ENCODE measurements at regions not wholly inside any gene's neighbourhood (a gene's known extent, or its start where the extent isn't known, plus 50 kb on each side); places are given as distances from the start of the nearest gene placed in this dataset.
A peak's percentile ranks its signal among the peaks of the same experiment; 100 is the strongest.
"Not testable (repeated sequence)": the region's sequence is repeated elsewhere in the genome, so short reads cannot be mapped to it uniquely, and the experiment has no call there.

DNA sequence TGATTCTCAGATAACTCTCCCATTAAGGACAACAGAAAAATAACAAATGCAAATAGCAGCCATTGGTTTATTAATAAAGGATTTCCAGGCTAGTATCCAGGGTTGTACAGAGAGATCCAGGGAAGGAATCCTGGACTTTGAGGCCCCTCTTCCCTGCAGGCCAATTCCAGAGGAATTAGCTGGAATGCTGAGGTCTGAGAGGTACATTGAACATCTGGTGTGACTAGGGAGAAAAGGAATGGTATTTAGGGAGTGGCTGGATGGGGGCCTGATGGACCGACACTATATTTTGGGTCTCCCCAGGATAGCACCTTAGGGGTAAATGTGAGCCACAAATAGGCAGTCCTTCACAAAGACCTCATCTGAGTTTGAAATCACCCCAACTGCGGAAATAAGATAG lies 924.5 kb downstream of the AACS start:
- peak; percentile 72 for DNase-seq (ENCODE audit: low read depth)

DNA sequence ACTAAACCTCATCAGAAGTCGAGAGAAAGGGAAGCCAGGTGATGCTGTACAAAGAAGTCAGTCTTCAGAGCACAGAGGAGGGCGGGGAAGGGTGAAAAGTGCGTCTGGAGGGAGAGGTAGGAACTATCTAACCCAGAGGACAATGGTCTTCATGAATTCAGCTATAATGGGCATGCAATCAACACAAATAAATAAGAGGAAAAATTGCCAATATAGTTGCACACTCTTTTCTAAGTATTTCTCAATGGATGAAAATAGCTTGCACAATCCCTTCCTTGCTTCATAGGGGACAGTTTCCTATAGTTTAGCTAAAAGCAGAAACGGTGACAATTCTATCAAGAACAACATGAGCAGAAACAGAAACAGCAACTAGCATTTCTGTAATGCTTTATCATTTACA lies 931.2 kb downstream of the AACS start:
- DNase-seq (ENCODE audit: low read depth), result no peak

- no peak for DNase-seq (ENCODE audit: low read depth)
These were observed 934.4 kb downstream of the AACS start for GRCh38 chr12:125999628-126000027.

- DNase-seq (ENCODE audit: low read depth), result no peak
These were observed 954.1 kb downstream of the AACS start for GRCh38 chr12:126019385-126019784.

DNA sequence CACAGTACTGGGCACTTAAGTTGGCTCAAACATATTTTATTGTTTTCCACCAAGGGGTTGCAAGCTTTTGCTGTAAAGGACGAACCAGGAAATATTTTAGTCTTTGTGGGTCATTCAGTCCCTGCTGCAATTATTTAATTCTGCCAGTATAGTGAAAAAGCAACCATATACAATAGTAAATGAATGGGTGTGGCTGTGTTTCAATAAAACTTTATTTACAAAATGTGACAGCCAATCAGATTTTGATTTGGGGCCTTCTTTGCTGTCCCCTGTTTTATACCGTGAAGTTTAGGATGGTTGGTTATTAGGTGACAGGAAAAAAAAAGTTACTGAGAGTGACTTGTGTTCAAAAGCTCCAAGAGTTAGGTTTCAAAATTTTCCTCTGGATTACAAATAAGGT lies 956.4 kb downstream of the AACS start:
- no peak for DNase-seq (ENCODE audit: low read depth)

- DNase-seq (ENCODE audit: low read depth), result peak; percentile 49
These were observed 962.6 kb downstream of the AACS start for GRCh38 chr12:126027825-126028224.

GRCh38 chr12:126030573-126030972 lies 965.3 kb downstream of the AACS start:
- no peak for DNase-seq (ENCODE audit: low read depth)

DNA sequence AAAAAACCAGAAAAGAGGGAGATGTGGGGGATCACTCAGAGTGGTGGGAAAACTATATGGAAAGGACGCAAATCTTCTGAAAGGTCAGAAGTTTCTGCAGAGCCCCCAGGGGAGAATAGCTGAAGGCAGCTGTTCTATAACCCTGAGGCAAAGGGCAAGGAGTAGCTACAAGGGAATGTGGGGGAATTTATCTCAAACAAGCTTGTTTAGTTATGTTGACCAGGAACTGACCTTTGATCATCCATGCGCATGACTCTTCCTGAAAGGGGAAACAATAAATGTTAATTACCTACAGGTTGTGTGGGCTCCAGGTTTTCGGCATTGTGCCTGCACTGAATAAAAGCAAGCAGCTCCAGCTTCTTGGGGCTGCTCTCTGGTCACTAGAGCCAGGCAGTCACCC lies 968.5 kb downstream of the AACS start:
- DNase-seq (ENCODE audit: low read depth), result no peak

GRCh38 chr12:126036348-126036747 lies 971.1 kb downstream of the AACS start:
- no peak for DNase-seq (ENCODE audit: low read depth)

DNA sequence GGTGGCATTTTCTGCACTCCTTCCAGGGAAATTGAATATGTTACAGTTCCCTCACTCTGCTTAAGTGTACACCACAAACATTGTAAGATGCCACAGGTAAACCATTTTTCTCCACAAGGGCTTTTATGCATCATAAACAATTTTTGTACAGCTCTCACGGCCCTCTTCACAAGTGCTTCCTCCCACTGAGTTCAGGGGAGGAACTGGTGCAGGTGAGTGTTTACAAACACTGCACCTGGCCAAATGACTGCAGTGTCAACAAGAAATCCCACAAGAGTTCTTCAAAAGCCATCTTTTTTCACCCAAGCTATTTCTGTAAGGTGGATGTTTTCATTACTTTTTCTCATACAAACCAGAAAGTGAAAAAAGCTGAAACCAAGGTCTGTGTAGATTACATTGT lies 973.2 kb downstream of the AACS start:
- DNase-seq (ENCODE audit: low read depth), result no peak

DNA sequence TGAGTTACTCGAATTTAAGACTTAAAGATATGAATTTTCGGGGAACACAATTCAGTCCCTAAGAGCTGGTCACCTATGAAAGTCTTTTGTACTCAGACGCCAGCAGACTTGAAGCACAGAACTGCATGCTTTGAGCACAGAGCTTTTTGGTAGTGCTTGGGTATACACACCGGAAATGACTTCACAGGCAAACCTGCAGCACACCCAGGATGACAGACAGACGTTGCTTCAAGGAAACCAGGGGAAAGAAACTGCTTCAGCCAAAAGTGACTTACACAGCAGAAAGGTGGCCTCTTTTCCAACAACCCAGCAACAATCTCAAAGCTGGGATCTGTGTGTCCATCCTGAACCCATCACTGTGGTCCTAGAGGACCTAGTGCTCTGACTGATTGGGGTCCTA lies 975.1 kb downstream of the AACS start:
- DNase-seq (ENCODE audit: low read depth), result no peak

DNA sequence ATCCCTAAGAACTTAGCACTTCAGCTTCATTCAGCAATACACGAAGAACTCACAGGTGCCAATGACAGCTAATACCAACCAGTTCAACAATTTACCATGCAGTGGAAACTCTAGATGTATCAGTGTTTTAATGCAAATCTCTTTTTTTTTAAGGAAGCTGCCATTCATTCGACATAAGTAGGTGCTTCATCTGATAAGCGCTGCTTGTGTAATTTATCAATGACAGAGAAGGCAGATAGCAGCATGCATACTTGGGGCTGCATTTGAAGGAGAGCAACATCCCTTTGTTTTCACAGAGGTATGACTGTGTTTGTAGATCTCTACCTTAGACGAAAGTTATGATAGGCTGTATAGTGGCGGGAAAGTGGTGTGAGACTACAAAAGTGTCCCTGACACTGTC lies 977.1 kb downstream of the AACS start:
- DNase-seq (ENCODE audit: low read depth), result no peak

DNA sequence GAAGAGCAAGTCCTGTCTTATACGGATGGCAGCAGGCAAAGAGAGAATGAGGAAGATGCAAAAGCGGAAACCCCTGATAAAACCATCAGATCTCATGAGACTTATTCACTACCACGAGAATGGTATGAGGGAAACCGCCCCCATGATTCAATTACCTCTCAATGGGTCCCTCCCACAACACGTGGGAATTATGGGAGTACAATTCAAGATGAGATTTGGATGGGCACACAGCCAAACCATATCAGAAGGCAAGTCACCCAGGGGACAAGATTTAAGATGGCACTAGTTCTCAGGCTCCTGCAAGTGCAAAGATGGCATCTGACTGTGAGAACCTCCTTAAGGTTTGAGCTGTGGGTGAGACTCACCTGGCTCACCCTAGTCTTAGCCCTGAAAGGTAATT lies 984.3 kb downstream of the AACS start:
- DNase-seq (ENCODE audit: low read depth), result not testable (repeated sequence)

GRCh38 chr12:126051611-126052107 lies 986.4 kb downstream of the AACS start:
- peak; percentile 99 for DNase-seq (ENCODE audit: low read depth)

GRCh38 chr12:126055521-126055920 lies 990.3 kb downstream of the AACS start:
- peak; percentile 96 for DNase-seq (ENCODE audit: low read depth)

GRCh38 chr12:126061777-126062176 lies 996.5 kb downstream of the AACS start:
- no peak for DNase-seq (ENCODE audit: low read depth)

DNA sequence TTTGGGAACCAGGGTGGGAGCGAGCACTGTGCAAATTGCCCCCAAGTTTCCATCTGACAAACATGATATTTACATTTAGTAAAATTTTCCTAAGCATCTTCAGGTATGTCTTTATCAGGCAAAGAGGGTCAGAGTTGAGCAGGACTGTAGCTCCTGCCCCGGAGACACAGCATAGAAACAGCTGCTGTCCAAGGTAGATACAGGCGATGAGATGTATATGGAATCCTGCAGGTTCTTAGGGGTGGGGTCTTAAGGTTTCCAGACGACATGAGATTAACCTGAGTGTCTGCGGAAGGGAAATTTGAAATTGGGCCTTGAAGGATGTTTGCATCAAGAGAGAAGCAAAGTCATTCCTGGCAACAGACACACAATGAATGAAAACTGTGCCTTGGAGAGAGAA lies 998.8 kb downstream of the AACS start:
- DNase-seq (ENCODE audit: low read depth), result no peak

DNA sequence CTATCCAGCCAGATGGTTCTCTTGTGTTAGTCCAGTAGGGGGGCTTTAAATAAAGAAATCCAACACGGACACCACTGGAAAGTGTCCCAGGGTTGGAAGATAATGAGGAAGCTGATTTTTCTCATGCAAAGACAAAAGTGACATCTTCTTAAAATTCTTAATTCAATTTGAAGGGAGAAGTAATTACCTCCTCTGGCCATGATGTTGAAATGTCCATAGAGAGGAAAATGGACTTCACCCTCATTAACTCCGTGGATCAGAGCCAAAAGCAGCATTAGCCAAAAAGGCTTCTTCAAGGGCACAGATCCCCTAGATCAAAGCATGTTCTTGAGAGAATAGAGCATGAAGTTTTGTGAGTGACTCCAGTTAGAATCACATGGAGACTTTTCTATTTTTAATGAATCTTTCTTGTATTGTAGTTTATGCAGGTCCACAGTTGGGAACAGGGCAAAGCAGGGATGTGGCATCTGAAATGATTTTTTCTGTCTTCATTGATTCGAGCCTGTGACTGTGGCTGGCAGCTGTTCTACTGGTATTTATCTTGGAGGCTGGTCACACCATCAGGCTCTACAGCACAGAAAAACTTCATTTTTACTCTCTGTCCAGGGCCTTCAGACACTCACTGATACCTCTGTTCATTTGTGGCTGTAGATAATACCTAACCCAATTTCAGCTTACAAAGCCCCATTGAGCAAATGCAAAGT lies 1002.5 kb downstream of the AACS start:
- no peak for DNase-seq (ENCODE audit: low read depth)

- DNase-seq (ENCODE audit: low read depth), result peak; percentile 73
These were observed 1004.4 kb downstream of the AACS start for GRCh38 chr12:126069549-126070165.

DNA sequence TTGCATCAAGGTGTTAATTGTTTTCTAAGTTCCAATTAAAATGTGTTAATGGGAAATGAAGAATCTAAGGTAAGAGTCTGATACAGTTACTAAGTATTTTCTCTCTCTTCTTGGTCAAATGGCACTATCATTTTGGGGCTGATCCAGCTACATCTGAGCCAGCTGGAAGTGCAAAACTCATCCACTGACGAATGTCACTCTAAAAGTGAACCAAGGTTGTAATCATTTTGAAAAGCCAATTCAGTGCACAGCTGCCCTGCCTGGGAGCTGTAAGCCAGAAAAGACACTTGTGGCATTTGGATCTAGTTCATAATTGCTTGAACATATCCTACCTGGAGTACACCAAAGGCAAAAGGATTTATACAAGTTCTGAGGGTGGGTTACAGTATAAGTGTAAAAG lies 1011.3 kb downstream of the AACS start:
- DNase-seq (ENCODE audit: low read depth), result no peak

DNA sequence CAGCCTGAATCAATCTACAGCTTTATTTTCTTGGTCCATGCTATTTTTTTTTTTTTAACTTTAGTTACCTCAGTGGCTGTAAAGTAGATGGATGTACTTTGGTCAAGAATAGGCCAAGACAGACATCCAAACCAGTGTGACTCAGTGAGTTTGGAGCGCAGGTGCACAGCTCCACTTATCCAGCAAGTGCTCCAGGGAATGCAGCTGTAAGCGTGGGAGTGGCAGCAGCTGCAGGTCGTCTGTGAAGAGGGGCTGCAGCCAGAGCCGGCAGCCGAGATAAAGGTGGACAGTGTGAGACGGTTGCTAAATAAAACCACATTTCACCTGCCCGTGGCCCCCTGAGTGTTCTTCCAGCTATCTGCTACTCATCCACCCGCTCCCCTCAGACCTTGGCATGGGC lies 1018.7 kb downstream of the AACS start:
- no peak for DNase-seq (ENCODE audit: low read depth)

- DNase-seq (ENCODE audit: low read depth), result no peak
These were observed 1019.2 kb downstream of the AACS start for GRCh38 chr12:126084480-126084879.

GRCh38 chr12:126086242-126086641 lies 1021.0 kb downstream of the AACS start:
- no peak for DNase-seq (ENCODE audit: low read depth)

- no peak for DNase-seq (ENCODE audit: low read depth)
These were observed 1022.5 kb downstream of the AACS start for GRCh38 chr12:126087692-126088091.
